IMR-90 (cell line): ENCODE measurements at regions not wholly inside any gene's neighbourhood (a gene's known extent, or its start where the extent isn't known, plus 50 kb on each side); places are given as distances from the start of the nearest gene placed in this dataset.
"Not testable (repeated sequence)": the region's sequence is repeated elsewhere in the genome, so short reads cannot be mapped to it uniquely, and the experiment has no call there.

Source experiments
- ATAC-seq: fragments of 200-7000 bp; cut with Tn5 transposase; 2 replicates; pipeline ENCODE4 v1.9.1; 2020; ENCODE audit warnings: low read depth, mild to moderate bottlenecking, moderate library complexity
- BruUV-seq: library from RNA; stranded (reverse); fragments of 400-500 nt; replicated peaks from 2 replicates; lab custom pipeline; 2021; lab: Mats Ljungman, UMichigan
- CTCF ChIA-PET: fragments of 300-600 bp; formaldehyde crosslinking; extraction: SDS; loops from one replicate; lab custom pipeline; 2021; ENCODE audit warnings: antibody characterized with exemption; lab: Yijun Ruan, JAX
- POLR2A ChIA-PET: fragments of 300-600 bp; sonication (Branson Sonifier 250); formaldehyde crosslinking; loops from one replicate; lab custom pipeline; 2022; ENCODE audit warnings: antibody characterized with exemption; ENCODE audit not compliant: unreplicated experiment; lab: Charles Lee
- DNase-seq: peaks from one replicate; pipeline ENCODE4 v3.0.0; 2013
- H2AFZ ChIP-seq: replicated peaks from 2 replicates; pipeline ENCODE3; 2013; ENCODE audit warnings: low read length, mild to moderate bottlenecking; ENCODE audit not compliant: poor library complexity
- H2AK5ac ChIP-seq: 2 replicates; pipeline ENCODE4 v1.6.1; 2013; ENCODE audit warnings: low read depth, low read length, inconsistent platforms
- H2AK9ac ChIP-seq: replicated peaks from 2 replicates; pipeline ENCODE3; 2013; ENCODE audit warnings: mild to moderate bottlenecking, low read depth, low read length, moderate library complexity; ENCODE audit not compliant: poor library complexity
- H2BK120ac ChIP-seq: 2 replicates; pipeline ENCODE4 v1.6.1; 2013; ENCODE audit warnings: low read depth, low read length, inconsistent platforms
- H2BK15ac ChIP-seq: 3 replicates; pipeline ENCODE4 v1.6.1; 2013; ENCODE audit warnings: low read depth, low read length, inconsistent platforms
- H2BK20ac ChIP-seq: 2 replicates; pipeline ENCODE4 v1.6.1; 2013; ENCODE audit warnings: low read depth, mild to moderate bottlenecking, inconsistent platforms, low read length, moderate library complexity
- H2BK5ac ChIP-seq: 2 replicates; pipeline ENCODE4 v1.6.1; 2013; ENCODE audit warnings: mild to moderate bottlenecking, low read depth, low read length, inconsistent platforms; ENCODE audit not compliant: poor library complexity, severe bottlenecking
- H3K14ac ChIP-seq: replicated peaks from 2 replicates; pipeline ENCODE4 v1.6.1; 2013; ENCODE audit warnings: low read depth, low read length, inconsistent platforms
- H3K18ac ChIP-seq: 2 replicates; pipeline ENCODE4 v1.6.1; 2013; ENCODE audit warnings: low read depth, low read length, control low read depth
- H3K23ac ChIP-seq: 2 replicates; pipeline ENCODE4 v1.6.1; 2013; ENCODE audit warnings: low read depth, low read length, inconsistent platforms
- H3K27ac ChIP-seq: 2 replicates; pipeline ENCODE4 v1.5.1; 2013; ENCODE audit warnings: mild to moderate bottlenecking, control low read depth, low read length; ENCODE audit not compliant: insufficient read depth
- H3K27me3 ChIP-seq: 2 replicates; pipeline ENCODE4 v1.6.1; 2013; ENCODE audit warnings: low read length; ENCODE audit not compliant: control insufficient read depth, insufficient read depth
- H3K36me3 ChIP-seq: 2 replicates; pipeline ENCODE4 v1.6.1; 2013; ENCODE audit warnings: low read length, mixed read lengths; ENCODE audit not compliant: control insufficient read depth, insufficient read depth
- H3K4ac ChIP-seq: 2 replicates; pipeline ENCODE4 v1.6.1; 2013; ENCODE audit warnings: low read depth, low read length, inconsistent platforms
- H3K4me1 ChIP-seq: 2 replicates; pipeline ENCODE4 v1.6.1; 2013; ENCODE audit warnings: low read length, mixed read lengths; ENCODE audit not compliant: control insufficient read depth, insufficient read depth
- H3K4me2 ChIP-seq: 2 replicates; pipeline ENCODE4 v1.6.1; 2013; ENCODE audit warnings: low read depth, mild to moderate bottlenecking, control low read depth, low read length, moderate library complexity
- H3K4me3 ChIP-seq: 2 replicates; pipeline ENCODE4 v1.5.1; 2013; ENCODE audit warnings: low read depth, mild to moderate bottlenecking, control low read depth, low read length, moderate library complexity; ENCODE audit not compliant: insufficient read depth
- H3K56ac ChIP-seq: 2 replicates; pipeline ENCODE4 v1.6.1; 2013; ENCODE audit warnings: low read length, inconsistent platforms; ENCODE audit not compliant: insufficient read depth; ENCODE audit errors: extremely low read depth
- H3K79me1 ChIP-seq, 2 experiments: 2 replicates each; pipeline ENCODE4 v1.6.1; 2013; ENCODE audit warnings: low read length in 2 of 2, inconsistent platforms in 1 of 2, low read depth in 1 of 2
- H3K9ac ChIP-seq: 2 replicates; pipeline ENCODE4 v1.6.1; 2013; ENCODE audit warnings: low read depth, low read length, control low read depth
- H3K9me1 ChIP-seq: 2 replicates; pipeline ENCODE4 v1.6.1; 2013; ENCODE audit warnings: low read length, inconsistent platforms; ENCODE audit not compliant: insufficient read depth
- H3K9me3 ChIP-seq: 2 replicates; pipeline ENCODE4 v1.6.1; 2013; ENCODE audit warnings: low read length; ENCODE audit not compliant: control insufficient read depth, insufficient read depth
- H4K20me1 ChIP-seq: 2 replicates; pipeline ENCODE4 v1.6.1; 2013; ENCODE audit warnings: low read length, inconsistent platforms; ENCODE audit not compliant: insufficient read depth
- H4K5ac ChIP-seq: 2 replicates; pipeline ENCODE4 v1.6.1; 2013; ENCODE audit warnings: mild to moderate bottlenecking, low read depth, low read length, control low read depth
- H4K8ac ChIP-seq, 2 experiments: 2 replicates each; pipeline ENCODE4 v1.6.1; 2013; ENCODE audit warnings: low read depth in 2 of 2, low read length in 2 of 2, control low read depth in 1 of 2, inconsistent platforms in 1 of 2
- H4K91ac ChIP-seq: 2 replicates; pipeline ENCODE4 v1.6.1; 2013; ENCODE audit warnings: low read depth, low read length, inconsistent platforms; ENCODE audit not compliant: insufficient read depth
- WGBS, 2 experiments: methylation state at CpG; one replicate each; pipeline versions ENCODE4 v1.1.5 to v1.1.7; 2013; ENCODE audit warnings: missing lambda C conversion rate in 2 of 2; ENCODE audit not compliant: insufficient read length in 1 of 2; ENCODE audit errors: extremely low coverage in 2 of 2; 5-methylcytosine and 5-hydroxymethylcytosine counted together
- dilution Hi-C: fragments of 300-500 bp; cut with HindIII; formaldehyde crosslinking; loops from one replicate; pipeline ENCODE4 v1.14.3; 2018; ENCODE audit warnings: low sequenced_read_pairs; ENCODE audit not compliant: unreplicated experiment
- in situ Hi-C: fragments of 300-500 bp; cut with MboI; formaldehyde crosslinking; loops from 3 replicates; pipeline ENCODE4 v1.14.3; 2019; ENCODE audit warnings: low sequenced_read_pairs, inconsistent platforms, mixed read lengths
- intact Hi-C: fragments of 100-400 bp; cut with micrococcal nuclease; formaldehyde crosslinking; loops from 2 replicates; pipeline ENCODE4 v1.10.0; 2022

DNA sequence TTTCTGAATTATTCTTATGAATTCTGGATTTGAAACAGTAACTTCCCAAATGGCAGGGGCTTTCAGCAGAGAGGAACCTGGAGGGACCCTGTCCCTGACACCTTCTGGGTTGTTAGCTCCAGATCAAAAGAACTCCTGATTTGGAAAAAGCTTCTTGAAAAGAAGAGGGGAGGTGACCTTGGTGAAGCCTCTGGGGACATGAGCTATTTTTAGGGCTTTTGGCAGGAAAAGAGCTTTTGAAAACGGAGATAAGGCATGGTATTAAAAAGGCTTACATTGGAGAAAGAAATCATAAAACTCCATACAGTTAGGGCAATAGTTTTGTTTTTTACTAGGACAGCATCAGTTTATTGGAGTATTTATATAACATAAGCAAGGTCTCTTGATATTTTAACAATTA, 60.3 kb downstream of the GOLGA6L7 start:
- H2BK15ac ChIP-seq, DNase-seq, H2BK120ac ChIP-seq, H4K8ac ChIP-seq, H3K36me3 ChIP-seq, H3K4ac ChIP-seq, H3K14ac ChIP-seq, in situ Hi-C loops, dilution Hi-C loops, H3K79me1 ChIP-seq, H3K4me2 ChIP-seq, H3K4me1 ChIP-seq, H3K27me3 ChIP-seq, H4K5ac ChIP-seq, H2BK20ac ChIP-seq, H3K27ac ChIP-seq, H2AK9ac ChIP-seq, H4K91ac ChIP-seq, H4K20me1 ChIP-seq, H3K4me3 ChIP-seq, H3K56ac ChIP-seq, intact Hi-C loops, H3K23ac ChIP-seq, H3K9me1 ChIP-seq, CTCF ChIA-PET, ATAC-seq, H2AK5ac ChIP-seq, H3K9me3 ChIP-seq, H2BK5ac ChIP-seq, H3K9ac ChIP-seq, H3K18ac ChIP-seq, POLR2A ChIA-PET, BruUV-seq, H2AFZ ChIP-seq: not testable (repeated sequence)
- WGBS, 2 experiments: no CpG with 5 or more reads among the region's 1 CpG
